Activated CD8-positive, alpha-beta T cell treated with anti-CD3 and anti-CD28 coated beads, Interleukin-2, amount 10 ng/mL, durations not matched to agents 7 days and 5 days (primary cell): ENCODE measurements at regions not wholly inside any gene's neighbourhood (a gene's known extent, or its start where the extent isn't known, plus 50 kb on each side); places are given as distances from the start of the nearest gene placed in this dataset.

ENCODE experiments used
- ATAC-seq: fragments of 150-1000 bp; cut with Tn5 transposase; one replicate; pipeline ENCODE4 v1.10.0; 2021; ENCODE audit warnings: moderate library complexity
- CTCF ChIA-PET: fragments of 350-600 bp; sonication (Branson Sonifier 250); formaldehyde crosslinking; loops from one replicate; lab custom pipeline; 2021; ENCODE audit warnings: antibody characterized with exemption; lab: Charles Lee
- POLR2A ChIA-PET: fragments of 350-600 bp; sonication (Branson Sonifier 250); formaldehyde crosslinking; loops from one replicate; lab custom pipeline; 2021; ENCODE audit warnings: antibody characterized with exemption; lab: Charles Lee
- DNase-seq: peaks from one replicate; pipeline ENCODE4 v3.0.0-alpha.2; 2020
- H3K27ac Mint-ChIP-seq: one replicate; pipeline ENCODE4 v1.8.0; 2021; ENCODE audit warnings: mild to moderate bottlenecking, mixed read lengths
- H3K27me3 Mint-ChIP-seq: one replicate; pipeline ENCODE4 v1.8.0; 2021; ENCODE audit warnings: low read depth, mixed read lengths
- H3K36me3 Mint-ChIP-seq: one replicate; pipeline ENCODE4 v1.8.0; 2021; ENCODE audit warnings: low read depth, mixed read lengths
- H3K4me1 Mint-ChIP-seq: one replicate; pipeline ENCODE4 v1.8.0; 2021; ENCODE audit warnings: low read depth, mixed read lengths
- H3K4me3 Mint-ChIP-seq: one replicate; pipeline ENCODE4 v1.8.0; 2021; ENCODE audit warnings: mild to moderate bottlenecking, mixed read lengths
- H3K9me3 Mint-ChIP-seq: one replicate; pipeline ENCODE4 v1.8.0; 2022; ENCODE audit warnings: mixed read lengths; ENCODE audit not compliant: insufficient read depth

GRCh38 chr7:72465521-72465920 lies 53.4 kb upstream of the CALN1 start:
- DNase-seq (no peak), ATAC-seq (no peak)
- no peak overlapping the region for H3K4me3 Mint-ChIP-seq
- no peaks in the 10 kb centered on the region for H3K36me3 Mint-ChIP-seq
- POLR2A ChIA-PET: no interaction called here
- H3K27ac Mint-ChIP-seq: no peak overlapping the region
- no peaks in the 10 kb centered on the region for H3K4me1 Mint-ChIP-seq
- no peaks in the 10 kb centered on the region for H3K27me3 Mint-ChIP-seq
- no peaks in the 10 kb centered on the region for H3K9me3 Mint-ChIP-seq
- CTCF ChIA-PET: no interaction called here

DNA sequence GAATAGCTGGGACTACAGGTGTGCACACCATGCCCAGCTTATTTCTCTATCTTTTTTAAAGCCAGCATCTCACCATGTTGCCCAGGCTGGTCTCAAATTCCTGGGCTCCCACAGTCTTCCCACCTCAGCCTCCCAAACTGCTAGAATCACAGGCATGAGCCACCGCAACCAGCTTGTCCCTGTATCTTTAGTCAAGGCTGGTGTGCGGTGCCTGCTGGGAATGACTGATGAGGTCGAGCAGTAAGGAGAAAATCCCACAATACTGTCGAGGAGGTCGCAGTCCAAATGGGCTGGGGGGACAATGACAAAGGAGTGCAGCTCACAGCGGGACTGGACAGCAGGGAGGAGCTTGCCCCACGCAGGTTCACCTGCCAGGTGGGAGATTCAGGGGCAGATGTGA lies 50.2 kb upstream of the CALN1 start:
- no peaks in the 10 kb centered on the region for H3K9me3 Mint-ChIP-seq

More for the DNA sequence above, 50.2 kb upstream of the CALN1 start:
- Mint-ChIP-seq H3K4me3 (no peak overlapping the region), H3K4me1 (no peaks in the 10 kb centered on the region), H3K36me3 (no peaks in the 10 kb centered on the region), H3K27ac (no peak overlapping the region), H3K27me3 (no peaks in the 10 kb centered on the region)
- POLR2A ChIA-PET: no interaction called here
- no peak for DNase-seq
- CTCF ChIA-PET: no interaction called here
- ATAC-seq: no peak
